Activated CD4-positive, alpha-beta T cell treated with anti-CD3 and anti-CD28 coated beads for 48 hours (primary cell): ENCODE measurements at regions not wholly inside any gene's neighbourhood (a gene's known extent, or its start where the extent isn't known, plus 50 kb on each side); places are given as distances from the start of the nearest gene placed in this dataset.

Experiments used
- DNase-seq: peaks from one replicate; pipeline ENCODE4 v3.0.0-alpha.2; 2020

- DNase-seq: no peak
Observed at GRCh38 chr4:136198358-136198757, 1333.9 kb downstream of the PCDH18 start.

DNA sequence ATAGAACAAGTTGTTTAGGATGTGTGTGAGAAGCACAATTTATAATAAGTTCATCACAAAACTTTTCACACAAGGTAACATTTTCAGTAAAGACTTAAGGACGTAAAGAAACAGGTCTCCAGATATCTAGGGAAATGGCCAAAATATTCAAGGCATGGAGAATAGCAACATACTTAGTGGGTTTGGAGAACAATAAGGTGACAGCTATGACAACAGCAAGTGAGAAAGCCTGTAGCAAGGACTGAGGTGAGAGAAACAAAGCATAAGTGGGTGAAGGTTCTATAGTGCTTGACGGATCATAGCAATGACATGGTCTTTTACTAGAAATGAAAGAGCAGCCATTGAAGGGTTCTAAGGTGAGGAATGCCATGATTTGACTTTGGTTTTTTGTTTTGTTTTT, 1337.3 kb downstream of the PCDH18 start:
- DNase-seq: no peak

GRCh38 chr4:136186650-136187049, 1345.6 kb downstream of the PCDH18 start:
- no peak for DNase-seq

DNA sequence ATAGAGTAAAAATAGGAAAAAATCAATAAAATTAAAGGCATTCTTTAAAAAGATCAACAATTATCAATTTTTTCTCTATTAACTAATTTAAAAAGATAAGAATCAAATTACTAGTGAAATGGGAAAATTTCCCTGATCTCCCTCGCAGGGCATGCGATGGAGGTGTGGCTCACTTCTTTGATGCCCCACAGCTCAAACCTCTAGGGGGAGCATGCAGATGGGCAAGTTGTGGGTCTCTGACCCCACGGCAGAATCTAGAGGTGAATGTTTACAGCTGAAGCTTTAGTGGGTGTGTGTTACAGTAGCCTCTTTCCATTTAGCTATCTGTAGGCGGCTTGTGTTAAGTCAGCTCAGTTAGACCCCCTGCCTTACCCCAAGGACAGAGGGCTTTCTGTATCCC, 1348.8 kb downstream of the PCDH18 start:
- DNase-seq: no peak

- DNase-seq: no peak
Observed at GRCh38 chr4:136156947-136157346, 1375.3 kb downstream of the PCDH18 start.

GRCh38 chr4:136150046-136150445, 1382.2 kb downstream of the PCDH18 start:
- no peak for DNase-seq

- no peak for DNase-seq
Observed at GRCh38 chr4:136136601-136137000, 1395.7 kb downstream of the PCDH18 start.

DNA sequence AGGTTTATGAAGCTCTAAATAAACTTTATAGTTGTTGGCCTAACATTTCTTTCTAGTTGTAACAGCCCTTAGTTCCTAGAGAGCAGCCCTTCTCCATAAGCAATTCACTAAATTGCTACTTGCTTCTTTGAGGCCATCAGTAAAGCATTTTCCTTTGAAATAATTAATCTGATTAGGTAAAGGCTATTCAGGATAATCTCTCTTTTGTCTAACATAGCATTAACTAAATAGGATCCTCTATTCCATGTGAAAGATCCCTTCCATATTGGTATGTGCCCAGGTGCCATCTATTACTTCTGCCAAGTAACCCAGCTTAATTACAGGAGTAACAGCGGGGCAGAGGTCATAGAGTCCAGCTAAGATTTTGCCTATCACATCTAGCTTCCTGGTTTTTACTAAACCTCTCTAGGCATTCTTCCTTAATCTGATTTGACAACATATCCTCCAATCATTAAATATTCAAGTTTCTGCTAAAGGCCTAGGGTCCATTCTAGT, 1408.0 kb downstream of the PCDH18 start:
- no peak for DNase-seq

GRCh38 chr4:136121426-136121825, 1410.9 kb downstream of the PCDH18 start:
- no peak for DNase-seq

- no peak for DNase-seq
Observed at GRCh38 chr4:136113921-136114320, 1418.4 kb downstream of the PCDH18 start.

DNA sequence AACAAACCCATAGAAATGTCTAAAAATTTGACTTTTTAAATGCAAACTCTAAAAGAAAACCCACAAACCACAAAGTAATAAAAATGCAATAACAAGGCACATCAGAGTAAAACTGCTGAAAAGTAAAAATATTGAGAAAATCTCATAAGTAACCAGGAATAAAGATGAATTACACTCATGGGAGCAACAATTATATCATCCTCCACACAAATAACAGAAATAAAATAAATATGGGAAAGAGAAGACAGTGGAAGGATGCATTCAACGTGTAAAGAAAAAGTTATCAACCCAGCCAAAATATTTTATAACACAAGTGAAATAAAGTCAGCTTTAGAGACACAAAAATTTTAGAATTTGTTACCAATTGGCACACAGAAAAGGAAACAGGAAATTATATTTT, 1420.2 kb downstream of the PCDH18 start:
- no peak for DNase-seq

DNA sequence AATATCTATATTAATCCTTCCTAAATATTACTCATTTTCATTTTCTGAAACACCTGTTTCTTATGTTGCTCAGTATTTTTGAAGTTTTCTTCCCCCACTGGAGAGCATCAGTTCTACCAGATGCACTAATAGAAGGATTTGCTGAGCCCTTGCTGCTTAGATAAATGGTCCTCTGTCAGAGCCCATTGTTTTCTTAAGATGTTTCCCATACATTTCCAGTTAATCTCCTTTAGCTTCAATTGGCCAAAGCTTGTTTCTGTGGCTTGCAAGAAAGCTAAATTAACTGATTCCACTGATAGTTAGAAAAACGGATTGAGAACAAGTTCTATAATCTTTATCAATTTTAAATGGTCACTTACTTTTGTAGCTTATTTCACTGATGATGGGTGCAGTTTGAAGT, 1425.5 kb downstream of the PCDH18 start:
- no peak for DNase-seq

DNA sequence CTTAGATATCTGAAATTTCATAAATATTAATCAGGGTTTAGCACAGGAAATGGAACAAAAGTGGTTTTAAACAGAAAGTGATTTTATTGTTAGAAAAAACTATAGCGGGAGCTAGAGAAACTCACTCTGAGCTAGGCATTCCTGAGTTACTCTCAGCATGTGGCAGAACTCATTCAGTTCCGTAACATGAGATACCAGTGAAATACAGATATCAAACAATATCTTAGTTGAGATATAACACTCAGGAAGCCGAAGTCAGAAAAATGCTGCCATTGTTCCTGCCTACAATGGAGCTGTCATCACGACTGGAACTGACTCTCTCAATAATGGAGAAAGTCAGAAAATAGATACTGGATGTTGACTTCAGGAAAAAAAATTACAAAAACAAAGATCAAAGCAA, 1428.7 kb downstream of the PCDH18 start:
- no peak for DNase-seq

GRCh38 chr4:136097676-136098075, 1434.6 kb downstream of the PCDH18 start:
- DNase-seq: no peak

- no peak for DNase-seq
Observed at GRCh38 chr4:136088211-136088867, 1444.0 kb downstream of the PCDH18 start.

GRCh38 chr4:136078976-136079375, 1453.3 kb downstream of the PCDH18 start:
- DNase-seq: no peak

DNA sequence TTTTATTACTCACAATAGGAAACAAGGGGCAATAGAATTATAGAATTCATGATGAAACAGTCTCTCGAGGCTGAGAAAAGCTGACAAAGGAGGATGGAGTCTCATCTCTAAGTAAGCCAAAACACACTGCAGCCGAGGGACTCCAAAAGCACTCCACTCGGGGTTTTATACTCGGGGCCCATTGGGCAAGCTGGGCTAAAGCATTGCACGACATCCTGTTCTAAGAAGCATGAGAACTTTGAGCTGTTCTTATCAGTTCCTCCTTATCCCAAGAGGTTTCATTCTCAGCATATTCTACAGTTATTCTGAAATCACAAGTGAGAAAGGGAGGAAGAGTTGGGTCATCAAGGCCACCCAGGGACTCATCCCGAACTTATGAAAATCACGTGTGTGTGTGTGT, 1475.5 kb downstream of the PCDH18 start:
- DNase-seq: no peak

- DNase-seq: no peak
Observed at GRCh38 chr4:136055360-136055759, 1476.9 kb downstream of the PCDH18 start.

GRCh38 chr4:136036744-136037143, 1495.5 kb downstream of the PCDH18 start:
- no peak for DNase-seq

- no peak for DNase-seq
Observed at GRCh38 chr4:136032391-136032790, 1499.9 kb downstream of the PCDH18 start.

DNA sequence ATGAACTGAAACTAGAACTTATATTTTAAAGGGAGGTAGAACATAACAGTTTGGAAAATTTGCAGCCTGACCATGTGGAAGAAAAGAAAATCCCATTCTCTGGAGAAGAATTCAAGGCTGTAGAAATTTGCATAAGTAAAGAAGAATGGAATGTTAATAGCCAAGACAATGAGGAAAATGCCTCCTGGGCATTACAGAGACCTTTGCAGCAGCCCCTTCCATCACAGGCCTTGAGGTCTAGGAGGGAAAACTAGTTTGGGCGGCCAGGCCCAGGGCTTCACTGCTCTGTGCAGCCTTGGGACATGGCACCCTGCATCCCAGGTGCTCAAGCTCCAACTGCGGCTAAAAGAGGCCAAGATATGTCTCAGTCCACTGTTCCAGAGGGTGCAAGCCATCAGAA, 1506.8 kb downstream of the PCDH18 start:
- DNase-seq: no peak

- DNase-seq: no peak
Observed at GRCh38 chr4:136017556-136017955, 1514.7 kb downstream of the PCDH18 start.

DNA sequence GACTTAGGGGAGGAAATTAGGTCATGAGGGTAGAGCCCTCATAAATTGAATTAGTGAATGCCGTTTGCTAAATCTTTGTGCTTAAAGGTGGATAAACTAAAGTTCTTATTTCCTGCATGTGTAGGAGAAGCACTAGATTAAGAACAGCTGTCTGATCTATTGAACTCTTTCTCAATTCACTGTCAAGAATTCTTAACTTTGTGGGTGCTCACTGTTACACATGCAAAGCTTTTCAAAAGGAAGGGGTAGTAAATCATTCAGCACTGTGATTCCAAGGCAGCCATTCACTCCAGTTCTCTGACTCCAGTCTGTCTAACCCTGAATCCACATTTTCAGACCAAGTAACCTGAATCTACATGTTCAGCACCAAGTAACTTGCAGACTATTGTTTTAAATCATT, 1520.1 kb downstream of the PCDH18 start:
- DNase-seq: no peak

DNA sequence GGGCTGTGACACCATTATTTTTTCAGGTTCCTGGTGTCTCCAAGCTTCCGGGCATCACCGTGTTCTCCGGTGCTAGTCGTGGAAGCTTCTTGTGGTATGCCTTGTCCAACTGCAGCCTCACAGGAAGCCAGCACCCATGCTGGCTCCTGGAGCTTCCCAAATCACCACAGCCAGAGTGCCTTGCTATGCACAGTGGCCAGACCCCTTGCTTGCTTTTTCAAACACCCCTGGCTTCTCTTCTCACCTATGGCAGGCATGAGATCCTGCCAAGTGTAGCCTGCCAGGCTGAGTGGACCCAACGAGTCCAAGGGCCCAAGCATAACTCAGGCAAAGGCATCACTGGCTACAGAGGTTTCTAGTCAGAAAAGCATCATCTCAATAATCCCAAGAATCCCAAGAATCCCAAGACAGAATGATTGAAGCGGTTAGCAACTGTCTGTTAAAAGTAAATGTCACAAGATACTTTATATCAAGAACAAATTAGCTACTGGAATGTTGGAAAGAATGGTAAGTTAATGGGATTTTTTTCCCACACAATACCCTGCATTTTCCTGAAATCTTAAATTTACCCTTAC, 1522.9 kb downstream of the PCDH18 start:
- no peak for DNase-seq

GRCh38 chr4:136007991-136008390, 1524.3 kb downstream of the PCDH18 start:
- DNase-seq: no peak
